GM23338 (cell line): ENCODE measurements at regions not wholly inside any gene's neighbourhood (a gene's known extent, or its start where the extent isn't known, plus 50 kb on each side); places are given as distances from the start of the nearest gene placed in this dataset.

Experiments used
- ATAC-seq: fragments of 200-7000 bp; cut with Tn5 transposase; 3 replicates; pipeline ENCODE4 v1.9.1; 2020
- DNase-seq: peaks from one replicate; pipeline ENCODE4 v3.0.0-alpha.2; 2015; ENCODE audit warnings: low spot score
- H2AFZ ChIP-seq: fragments of 200-600 bp; sonication (generic); 2 replicates; pipeline ENCODE4 v1.8.0; 2016; ENCODE audit warnings: antibody characterized with exemption, mild to moderate bottlenecking, moderate library complexity
- H3F3A ChIP-seq: fragments of 200-600 bp; sonication (generic); replicated peaks from 2 replicates; pipeline ENCODE4 v1.8.0; 2017; ENCODE audit warnings: antibody characterized with exemption, mixed run types, low read depth
- H3K27ac ChIP-seq: fragments of 200-600 bp; sonication (generic); 2 replicates; pipeline ENCODE4 v1.6.1; 2016; ENCODE audit warnings: low read depth
- H3K27me3 ChIP-seq: fragments of 200-600 bp; sonication (generic); 2 replicates; pipeline ENCODE4 v1.8.0; 2016; ENCODE audit warnings: mild to moderate bottlenecking, mixed run types, moderate library complexity; ENCODE audit not compliant: insufficient read depth
- H3K36me3 ChIP-seq: fragments of 200-600 bp; sonication (generic); 2 replicates; pipeline ENCODE4 v1.8.0; 2016; ENCODE audit warnings: mild to moderate bottlenecking; ENCODE audit not compliant: insufficient read depth
- H3K4me1 ChIP-seq: fragments of 200-600 bp; sonication (generic); 2 replicates; pipeline ENCODE4 v1.8.0; 2016; ENCODE audit warnings: mild to moderate bottlenecking, moderate library complexity; ENCODE audit not compliant: insufficient read depth
- H3K4me2 ChIP-seq: fragments of 200-600 bp; sonication (generic); 2 replicates; pipeline ENCODE4 v1.7.1; 2017; ENCODE audit warnings: mixed run types
- H3K4me3 ChIP-seq: fragments of 200-600 bp; sonication (generic); 2 replicates; pipeline ENCODE4 v1.6.1; 2016; ENCODE audit warnings: mixed run types
- H3K79me2 ChIP-seq: fragments of 200-600 bp; sonication (generic); replicated peaks from 2 replicates; pipeline ENCODE4 v1.8.0; 2017; ENCODE audit warnings: mild to moderate bottlenecking; ENCODE audit not compliant: insufficient read depth
- H3K9me2 ChIP-seq: fragments of 200-600 bp; sonication (generic); 2 replicates; pipeline ENCODE4 v1.8.0; 2017; ENCODE audit not compliant: insufficient read depth
- H4K20me1 ChIP-seq: fragments of 200-600 bp; sonication (generic); replicated peaks from 2 replicates; pipeline ENCODE4 v1.8.0; 2017; ENCODE audit warnings: mild to moderate bottlenecking; ENCODE audit not compliant: insufficient read depth
- H3K27ac Mint-ChIP-seq: 2 replicates; pipeline ENCODE4 v1.8.0; 2020; ENCODE audit warnings: inconsistent platforms, mild to moderate bottlenecking, moderate library complexity, mixed read lengths
- H3K27me3 Mint-ChIP-seq: 3 replicates; pipeline ENCODE4 v1.8.0; 2022; ENCODE audit warnings: low read depth, mild to moderate bottlenecking, moderate library complexity, mixed read lengths, inconsistent platforms; ENCODE audit not compliant: insufficient read depth, poor library complexity
- H3K36me3 Mint-ChIP-seq: 3 replicates; pipeline ENCODE4 v1.8.0; 2021; ENCODE audit warnings: low read depth, mild to moderate bottlenecking, inconsistent platforms, moderate library complexity, mixed read lengths
- H3K4me1 Mint-ChIP-seq: 3 replicates; pipeline ENCODE4 v1.8.0; 2020; ENCODE audit warnings: mild to moderate bottlenecking, inconsistent platforms, mixed read lengths
- H3K4me3 Mint-ChIP-seq: 3 replicates; pipeline ENCODE4 v1.8.0; 2021; ENCODE audit warnings: moderate library complexity, mild to moderate bottlenecking, inconsistent platforms, mixed read lengths
- H3K9me3 Mint-ChIP-seq: 3 replicates; pipeline ENCODE4 v1.8.0; 2020; ENCODE audit warnings: moderate library complexity, mild to moderate bottlenecking, inconsistent platforms, mixed read lengths
- CREB1 ChIP-seq: fragments of 250-450 bp; sonication (Bioruptor Pico); IDR thresholded peaks from 2 replicates; pipeline ENCODE4 v1.5.0; 2020; ENCODE audit warnings: low read depth, mild to moderate bottlenecking, moderate library complexity
- EZH2 ChIP-seq: fragments of 200-600 bp; sonication (generic); IDR thresholded peaks from one replicate; pipeline ENCODE4 v1.8.0; 2017; ENCODE audit warnings: antibody characterized with exemption, mild to moderate bottlenecking, low read depth; ENCODE audit not compliant: unreplicated experiment
- EZH2phosphoT487 ChIP-seq: fragments of 200-600 bp; sonication (generic); IDR thresholded peaks from one replicate; pipeline ENCODE4 v1.8.1; 2018; ENCODE audit warnings: antibody characterized with exemption; ENCODE audit not compliant: unreplicated experiment
- JUNB ChIP-seq: IDR thresholded peaks from one replicate; pipeline ENCODE4 v1.6.1; 2016; ENCODE audit warnings: antibody characterized with exemption; ENCODE audit not compliant: unreplicated experiment
- NANOG ChIP-seq: IDR thresholded peaks from 2 replicates; pipeline ENCODE4 v1.6.1; 2016; ENCODE audit warnings: antibody characterized with exemption, borderline replicate concordance
- POLR2AphosphoS5 ChIP-seq: IDR thresholded peaks from 2 replicates; pipeline ENCODE4 v1.6.1; 2016; ENCODE audit warnings: antibody characterized with exemption, low read depth
- STAT1 ChIP-seq: IDR thresholded peaks from one replicate; pipeline ENCODE4 v1.6.1; 2016; ENCODE audit warnings: antibody characterized with exemption; ENCODE audit not compliant: unreplicated experiment
- ZNF114 ChIP-seq: fragments of 250-450 bp; sonication (Bioruptor Pico); IDR thresholded peaks from 2 replicates; pipeline ENCODE4 v1.5.0; 2020; ENCODE audit warnings: mild to moderate bottlenecking, moderate library complexity
- ZNF331 ChIP-seq: fragments of 250-450 bp; sonication (Bioruptor Pico); IDR thresholded peaks from 2 replicates; pipeline ENCODE4 v1.5.0; 2020; ENCODE audit warnings: low read depth, mild to moderate bottlenecking, moderate library complexity
- TF ChIP-seq, protein P1 (sequence below), 2 experiments: fragments of 200-600 bp in 1 of 2; sonication (generic) in 1 of 2; conservative IDR thresholded peaks; 2 replicates each; pipeline versions ENCODE4 v1.5.1 to v1.6.1; 2016 to 2017; ENCODE audit warnings: antibody characterized with exemption in 2 of 2, low read depth in 2 of 2, mild to moderate bottlenecking in 2 of 2, moderate library complexity in 1 of 2
- TF ChIP-seq, protein P2 (sequence below): IDR thresholded peaks from 2 replicates; pipeline ENCODE4 v1.6.1; 2016; ENCODE audit warnings: antibody characterized with exemption
- TF ChIP-seq, protein P3 (sequence below): IDR thresholded peaks from one replicate; pipeline ENCODE4 v1.6.1; 2018; ENCODE audit warnings: antibody characterized with exemption; ENCODE audit not compliant: unreplicated experiment

- H3K9me3 Mint-ChIP-seq: no peaks in the 10 kb centered on the region
- Histone ChIP-seq H3K79me2 (no peaks in the 10 kb centered on the region), H4K20me1 (no peaks in the 10 kb centered on the region), H3K9me2 (no peaks in the 10 kb centered on the region), H2AFZ (no peak overlapping the region; the same call in 1 of the 2 replicates), H3K4me3 (no peak overlapping the region), H3K4me2 (no peak overlapping the region), H3K36me3 (no peaks in the 10 kb centered on the region), H3K27me3 (no peaks in the 10 kb centered on the region), H3K27ac (no peak overlapping the region), H3K4me1 (no peaks in the 10 kb centered on the region), H3F3A (no peaks in the 10 kb centered on the region)
- TF ChIP-seq, protein P1, sequence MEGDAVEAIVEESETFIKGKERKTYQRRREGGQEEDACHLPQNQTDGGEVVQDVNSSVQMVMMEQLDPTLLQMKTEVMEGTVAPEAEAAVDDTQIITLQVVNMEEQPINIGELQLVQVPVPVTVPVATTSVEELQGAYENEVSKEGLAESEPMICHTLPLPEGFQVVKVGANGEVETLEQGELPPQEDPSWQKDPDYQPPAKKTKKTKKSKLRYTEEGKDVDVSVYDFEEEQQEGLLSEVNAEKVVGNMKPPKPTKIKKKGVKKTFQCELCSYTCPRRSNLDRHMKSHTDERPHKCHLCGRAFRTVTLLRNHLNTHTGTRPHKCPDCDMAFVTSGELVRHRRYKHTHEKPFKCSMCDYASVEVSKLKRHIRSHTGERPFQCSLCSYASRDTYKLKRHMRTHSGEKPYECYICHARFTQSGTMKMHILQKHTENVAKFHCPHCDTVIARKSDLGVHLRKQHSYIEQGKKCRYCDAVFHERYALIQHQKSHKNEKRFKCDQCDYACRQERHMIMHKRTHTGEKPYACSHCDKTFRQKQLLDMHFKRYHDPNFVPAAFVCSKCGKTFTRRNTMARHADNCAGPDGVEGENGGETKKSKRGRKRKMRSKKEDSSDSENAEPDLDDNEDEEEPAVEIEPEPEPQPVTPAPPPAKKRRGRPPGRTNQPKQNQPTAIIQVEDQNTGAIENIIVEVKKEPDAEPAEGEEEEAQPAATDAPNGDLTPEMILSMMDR (conservative IDR thresholded peaks at IDR 0.05; ENCODE audit: low read depth in 2 of 2): no peak
- TF ChIP-seq CREB1 (CRISPR knock-in tag) (no peak), ZNF114 (CRISPR knock-in tag) (no peak), EZH2phosphoT487 (no peak), POLR2AphosphoS5 (no peak), JUNB (no peak)
- TF ChIP-seq, protein P2, sequence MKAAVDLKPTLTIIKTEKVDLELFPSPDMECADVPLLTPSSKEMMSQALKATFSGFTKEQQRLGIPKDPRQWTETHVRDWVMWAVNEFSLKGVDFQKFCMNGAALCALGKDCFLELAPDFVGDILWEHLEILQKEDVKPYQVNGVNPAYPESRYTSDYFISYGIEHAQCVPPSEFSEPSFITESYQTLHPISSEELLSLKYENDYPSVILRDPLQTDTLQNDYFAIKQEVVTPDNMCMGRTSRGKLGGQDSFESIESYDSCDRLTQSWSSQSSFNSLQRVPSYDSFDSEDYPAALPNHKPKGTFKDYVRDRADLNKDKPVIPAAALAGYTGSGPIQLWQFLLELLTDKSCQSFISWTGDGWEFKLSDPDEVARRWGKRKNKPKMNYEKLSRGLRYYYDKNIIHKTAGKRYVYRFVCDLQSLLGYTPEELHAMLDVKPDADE: no peak
- no peak overlapping the region for H3K27ac Mint-ChIP-seq
- ATAC-seq: no peak
- H3K36me3 Mint-ChIP-seq: no peaks in the 10 kb centered on the region
- H3K27me3 Mint-ChIP-seq: no peaks in the 10 kb centered on the region
- DNase-seq: no peak
- no peaks in the 10 kb centered on the region; the same call in 2 of the 3 replicates for H3K4me1 Mint-ChIP-seq
- H3K4me3 Mint-ChIP-seq: no peak overlapping the region
These were observed 558.9 kb downstream of the SPOCK3 start for GRCh38 chr4:166675411-166675810.

GRCh38 chr4:166680796-166681195 is 553.5 kb downstream of the SPOCK3 start:
- no peak overlapping the region for H3K4me2 ChIP-seq
- H3K27me3 ChIP-seq: no peaks in the 10 kb centered on the region
- no peak for DNase-seq
- Mint-ChIP-seq H3K27me3 (no peaks in the 10 kb centered on the region), H3K36me3 (no peaks in the 10 kb centered on the region), H3K9me3 (no peaks in the 10 kb centered on the region), H3K4me1 (no peaks in the 10 kb centered on the region), H3K27ac (no peak overlapping the region), H3K4me3 (no peak overlapping the region)
- H3K4me1 ChIP-seq: no peaks in the 10 kb centered on the region
- ATAC-seq: no peak
- H3K27ac ChIP-seq: no peak overlapping the region
- H2AFZ ChIP-seq: no peak overlapping the region
- 0 out of 2 replicates have a peak, but pooled peaks cover 2% of the 10 kb centered on the region for H3K9me2 ChIP-seq
- H3K4me3 ChIP-seq: no peak overlapping the region
- H3K36me3 ChIP-seq: no peaks in the 10 kb centered on the region
- no peaks in the 10 kb centered on the region for H4K20me1 ChIP-seq
- no peaks in the 10 kb centered on the region for H3K79me2 ChIP-seq
- H3F3A ChIP-seq: no peaks in the 10 kb centered on the region
- TF ChIP-seq, protein P1 (conservative IDR thresholded peaks at IDR 0.05; ENCODE audit: low read depth in 2 of 2): no peak
- no peak for TF ChIP-seq ZNF114 (CRISPR knock-in tag)
- TF ChIP-seq CREB1 (CRISPR knock-in tag): no peak
- no peak for TF ChIP-seq JUNB
- no peak for TF ChIP-seq STAT1
- TF ChIP-seq, protein P2: no peak
- no peak for TF ChIP-seq EZH2
- no peak for TF ChIP-seq ZNF331
- TF ChIP-seq, protein P3, sequence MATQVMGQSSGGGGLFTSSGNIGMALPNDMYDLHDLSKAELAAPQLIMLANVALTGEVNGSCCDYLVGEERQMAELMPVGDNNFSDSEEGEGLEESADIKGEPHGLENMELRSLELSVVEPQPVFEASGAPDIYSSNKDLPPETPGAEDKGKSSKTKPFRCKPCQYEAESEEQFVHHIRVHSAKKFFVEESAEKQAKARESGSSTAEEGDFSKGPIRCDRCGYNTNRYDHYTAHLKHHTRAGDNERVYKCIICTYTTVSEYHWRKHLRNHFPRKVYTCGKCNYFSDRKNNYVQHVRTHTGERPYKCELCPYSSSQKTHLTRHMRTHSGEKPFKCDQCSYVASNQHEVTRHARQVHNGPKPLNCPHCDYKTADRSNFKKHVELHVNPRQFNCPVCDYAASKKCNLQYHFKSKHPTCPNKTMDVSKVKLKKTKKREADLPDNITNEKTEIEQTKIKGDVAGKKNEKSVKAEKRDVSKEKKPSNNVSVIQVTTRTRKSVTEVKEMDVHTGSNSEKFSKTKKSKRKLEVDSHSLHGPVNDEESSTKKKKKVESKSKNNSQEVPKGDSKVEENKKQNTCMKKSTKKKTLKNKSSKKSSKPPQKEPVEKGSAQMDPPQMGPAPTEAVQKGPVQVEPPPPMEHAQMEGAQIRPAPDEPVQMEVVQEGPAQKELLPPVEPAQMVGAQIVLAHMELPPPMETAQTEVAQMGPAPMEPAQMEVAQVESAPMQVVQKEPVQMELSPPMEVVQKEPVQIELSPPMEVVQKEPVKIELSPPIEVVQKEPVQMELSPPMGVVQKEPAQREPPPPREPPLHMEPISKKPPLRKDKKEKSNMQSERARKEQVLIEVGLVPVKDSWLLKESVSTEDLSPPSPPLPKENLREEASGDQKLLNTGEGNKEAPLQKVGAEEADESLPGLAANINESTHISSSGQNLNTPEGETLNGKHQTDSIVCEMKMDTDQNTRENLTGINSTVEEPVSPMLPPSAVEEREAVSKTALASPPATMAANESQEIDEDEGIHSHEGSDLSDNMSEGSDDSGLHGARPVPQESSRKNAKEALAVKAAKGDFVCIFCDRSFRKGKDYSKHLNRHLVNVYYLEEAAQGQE: no peak
- no peak for TF ChIP-seq POLR2AphosphoS5
- no peak for TF ChIP-seq EZH2phosphoT487
- no peak for TF ChIP-seq NANOG
